Fibroblast of lung (primary cell): ENCODE measurements at regions not wholly inside any gene's neighbourhood (a gene's known extent, or its start where the extent isn't known, plus 50 kb on each side); places are given as distances from the start of the nearest gene placed in this dataset.
A peak's percentile ranks its signal among the peaks of the same experiment; 100 is the strongest.

Source experiments
- DNase-seq, 2 donors: peaks; one replicate each; pipeline versions ENCODE4 v3.0.0 to v3.0.0-alpha.2; 2010; ENCODE audit warnings: low read depth in 2 of 2
- H2AFZ ChIP-seq: 2 replicates; pipeline ENCODE4 v1.5.1; 2012; ENCODE audit warnings: low read length, control low read depth, inconsistent platforms
- H3K27ac ChIP-seq: 2 replicates; pipeline ENCODE4 v1.5.1; 2011; ENCODE audit warnings: low read length, control low read depth; ENCODE audit not compliant: insufficient read depth
- H3K27me3 ChIP-seq: 2 replicates; pipeline ENCODE4 v1.5.1; 2011; ENCODE audit warnings: mild to moderate bottlenecking, low read length; ENCODE audit not compliant: control insufficient read depth, insufficient read depth
- H3K36me3 ChIP-seq: 2 replicates; pipeline ENCODE4 v1.5.1; 2011; ENCODE audit warnings: low read length; ENCODE audit not compliant: control insufficient read depth, insufficient read depth
- H3K4me1 ChIP-seq: 2 replicates; pipeline ENCODE4 v1.5.1; 2011; ENCODE audit warnings: low read length; ENCODE audit not compliant: control insufficient read depth, insufficient read depth; ENCODE audit errors: extremely low read depth
- H3K4me2 ChIP-seq: 2 replicates; pipeline ENCODE4 v1.5.1; 2011; ENCODE audit warnings: low read length, control low read depth; ENCODE audit not compliant: insufficient read depth; ENCODE audit errors: extremely low read depth
- H3K4me3 ChIP-seq, 4 experiments: fragments of 200-600 bp in 1 of 4; sonication (generic) in 1 of 4; replicated peaks in 1 of 4; 2 replicates each; pipeline ENCODE4 v1.5.1; 2011 to 2016; ENCODE audit warnings: low read length in 4 of 4, low read depth in 3 of 4, mild to moderate bottlenecking in 3 of 4, control low read depth in 2 of 4, inconsistent platforms in 1 of 4, mixed read lengths in 1 of 4; ENCODE audit not compliant: insufficient read depth in 1 of 4; ENCODE audit errors: control extremely low read depth in 1 of 4
- H3K79me2 ChIP-seq: 2 replicates; pipeline ENCODE4 v1.5.1; 2012; ENCODE audit warnings: mild to moderate bottlenecking, low read length, inconsistent platforms; ENCODE audit not compliant: control insufficient read depth, insufficient read depth
- H3K9ac ChIP-seq: 2 replicates; pipeline ENCODE4 v1.5.1; 2011; ENCODE audit warnings: mild to moderate bottlenecking, low read length, control low read depth; ENCODE audit not compliant: insufficient read depth
- H3K9me3 ChIP-seq: 2 replicates; pipeline ENCODE4 v1.5.1; 2012; ENCODE audit warnings: low read depth, low read length; ENCODE audit not compliant: control insufficient read depth, insufficient read depth
- H4K20me1 ChIP-seq: 2 replicates; pipeline ENCODE4 v1.5.1; 2011; ENCODE audit warnings: low read length; ENCODE audit not compliant: control insufficient read depth, insufficient read depth; ENCODE audit errors: extremely low read depth
- EZH2 ChIP-seq: IDR thresholded peaks from 2 replicates; pipeline ENCODE4 v1.5.1; 2012; ENCODE audit warnings: low read length, control low read depth, mild to moderate bottlenecking; ENCODE audit errors: missing control alignments
- TF ChIP-seq, protein P1 (sequence below), 2 donors: IDR thresholded peaks in 1 of 2; conservative IDR thresholded peaks in 1 of 2; 1 replicate in 1 of 2; 2 replicates in 1 of 2; pipeline ENCODE4 v1.5.1; 2011 to 2012; ENCODE audit warnings: low read length in 2 of 2, control low read depth in 1 of 2, inconsistent platforms in 1 of 2, low read depth in 1 of 2, mild to moderate bottlenecking in 1 of 2

DNA sequence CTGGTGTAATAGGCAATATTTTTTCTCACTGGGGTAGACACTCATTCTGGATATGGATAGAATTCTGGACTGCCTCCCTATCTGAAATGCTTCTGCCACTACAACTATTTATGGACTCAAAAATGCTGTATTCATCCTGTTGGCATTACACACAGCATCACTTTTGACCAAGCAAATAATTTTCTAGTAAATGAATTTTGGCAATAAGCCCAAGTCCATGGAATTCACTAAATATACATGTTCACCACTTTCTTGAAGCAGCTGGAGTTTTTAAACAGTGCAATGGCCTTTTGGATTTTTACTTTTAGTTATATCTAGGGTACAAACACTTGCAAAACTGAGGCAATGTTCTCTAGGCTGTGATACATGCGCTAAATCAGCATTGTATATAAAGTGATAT, 724.9 kb upstream of the EDIL3 start:
- Histone ChIP-seq H2AFZ (no peak overlapping the region), H3K4me3 (no peak overlapping the region), H3K4me2 (no peak overlapping the region), H4K20me1 (no peaks in the 10 kb centered on the region), H3K9ac (no peak overlapping the region), H3K9me3 (no peaks in the 10 kb centered on the region), H3K36me3 (no peaks in the 10 kb centered on the region), H3K4me1 (no peaks in the 10 kb centered on the region), H3K27ac (no peak overlapping the region), H3K79me2 (no peaks in the 10 kb centered on the region), H3K27me3 (no peaks in the 10 kb centered on the region)
- no peak for TF ChIP-seq EZH2
- TF ChIP-seq, protein P1, sequence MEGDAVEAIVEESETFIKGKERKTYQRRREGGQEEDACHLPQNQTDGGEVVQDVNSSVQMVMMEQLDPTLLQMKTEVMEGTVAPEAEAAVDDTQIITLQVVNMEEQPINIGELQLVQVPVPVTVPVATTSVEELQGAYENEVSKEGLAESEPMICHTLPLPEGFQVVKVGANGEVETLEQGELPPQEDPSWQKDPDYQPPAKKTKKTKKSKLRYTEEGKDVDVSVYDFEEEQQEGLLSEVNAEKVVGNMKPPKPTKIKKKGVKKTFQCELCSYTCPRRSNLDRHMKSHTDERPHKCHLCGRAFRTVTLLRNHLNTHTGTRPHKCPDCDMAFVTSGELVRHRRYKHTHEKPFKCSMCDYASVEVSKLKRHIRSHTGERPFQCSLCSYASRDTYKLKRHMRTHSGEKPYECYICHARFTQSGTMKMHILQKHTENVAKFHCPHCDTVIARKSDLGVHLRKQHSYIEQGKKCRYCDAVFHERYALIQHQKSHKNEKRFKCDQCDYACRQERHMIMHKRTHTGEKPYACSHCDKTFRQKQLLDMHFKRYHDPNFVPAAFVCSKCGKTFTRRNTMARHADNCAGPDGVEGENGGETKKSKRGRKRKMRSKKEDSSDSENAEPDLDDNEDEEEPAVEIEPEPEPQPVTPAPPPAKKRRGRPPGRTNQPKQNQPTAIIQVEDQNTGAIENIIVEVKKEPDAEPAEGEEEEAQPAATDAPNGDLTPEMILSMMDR (conservative IDR thresholded peaks at IDR 0.05 in 1 of 2, IDR thresholded peaks at IDR 0.05 in 1 of 2; ENCODE audit: low read depth in 1 of 2, low read length in 2 of 2): no peak
- DNase-seq: peak; percentile 34 to 53

DNA sequence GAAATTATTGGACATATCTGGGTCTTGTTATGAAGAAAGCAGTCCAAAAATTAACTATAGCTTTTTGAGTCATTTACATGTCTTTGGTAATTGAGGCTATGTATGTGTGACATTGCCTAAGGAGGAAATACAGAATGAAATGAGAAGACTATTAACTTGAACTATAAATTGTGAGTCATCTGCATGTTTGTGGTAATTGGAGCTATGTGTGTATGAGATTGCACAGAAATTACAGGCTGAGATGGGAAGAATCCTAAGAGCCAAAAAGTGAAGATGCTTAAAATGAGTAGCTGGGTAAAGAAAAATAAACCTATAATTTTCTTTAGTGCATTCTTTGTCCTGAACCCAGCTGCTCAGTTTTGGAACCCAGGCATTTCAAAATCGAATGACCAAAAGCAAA, 747.6 kb upstream of the EDIL3 start:
- Histone ChIP-seq H3K27me3 (no peaks in the 10 kb centered on the region), H3K36me3 (no peaks in the 10 kb centered on the region), H3K79me2 (no peaks in the 10 kb centered on the region), H3K4me3 (no peak overlapping the region), H4K20me1 (no peaks in the 10 kb centered on the region), H3K9ac (no peak overlapping the region), H3K4me1 (no peaks in the 10 kb centered on the region), H2AFZ (no peak overlapping the region), H3K27ac (no peak overlapping the region), H3K4me2 (no peak overlapping the region), H3K9me3 (no peaks in the 10 kb centered on the region)
- TF ChIP-seq, protein P1 (conservative IDR thresholded peaks at IDR 0.05 in 1 of 2, IDR thresholded peaks at IDR 0.05 in 1 of 2; ENCODE audit: low read depth in 1 of 2, low read length in 2 of 2): no peak
- no peak for TF ChIP-seq EZH2
- DNase-seq: peak; percentile 69 to 76

DNA sequence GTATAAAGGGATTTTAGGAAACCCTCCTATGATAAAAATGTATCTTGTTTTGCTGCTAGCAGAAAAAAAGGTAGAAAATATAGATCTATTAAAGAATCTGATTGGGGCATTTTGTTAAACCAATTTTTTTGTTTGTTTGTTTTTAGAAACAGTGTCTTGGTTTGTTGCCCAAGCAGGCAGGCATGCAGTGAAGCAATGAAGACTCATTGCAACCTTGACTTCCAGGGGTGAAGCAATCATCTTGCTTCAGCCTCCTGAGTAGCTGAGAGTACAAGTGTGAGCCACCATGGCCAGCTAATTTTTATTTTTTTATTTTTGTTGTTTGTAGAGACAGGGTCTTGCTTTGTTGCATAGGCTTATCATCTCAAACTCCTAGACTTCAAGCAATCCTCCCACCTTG, 755.8 kb upstream of the EDIL3 start:
- H3K4me3 ChIP-seq: no peak overlapping the region
- DNase-seq: no peak
- H3K4me1 ChIP-seq: no peaks in the 10 kb centered on the region
- H3K27ac ChIP-seq: no peak overlapping the region
- H3K36me3 ChIP-seq: no peaks in the 10 kb centered on the region
- no peak overlapping the region for H3K9ac ChIP-seq
- TF ChIP-seq, protein P1 (conservative IDR thresholded peaks at IDR 0.05 in 1 of 2, IDR thresholded peaks at IDR 0.05 in 1 of 2; ENCODE audit: low read depth in 1 of 2, low read length in 2 of 2): no peak
- no peak for TF ChIP-seq EZH2
- H4K20me1 ChIP-seq: no peaks in the 10 kb centered on the region
- no peaks in the 10 kb centered on the region for H3K79me2 ChIP-seq
- H3K9me3 ChIP-seq: no peaks in the 10 kb centered on the region
- H3K27me3 ChIP-seq: no peaks in the 10 kb centered on the region
- H3K4me2 ChIP-seq: no peak overlapping the region
- H2AFZ ChIP-seq: no peak overlapping the region
